Uterus (tissue), 3 donors: ENCODE measurements at regions not wholly inside any gene's neighbourhood (a gene's known extent, or its start where the extent isn't known, plus 50 kb on each side); places are given as distances from the start of the nearest gene placed in this dataset.

ENCODE experiments used
- DNase-seq, 2 donors: peaks; one replicate each; pipeline ENCODE4 v3.0.0-alpha.2; 2019 to 2020
- H3K27ac ChIP-seq, 2 donors: fragments of 200-600 bp; sonication (generic); 1 replicate in 1 of 2; 2 replicates in 1 of 2; pipeline ENCODE4 v1.5.1; 2016 to 2018
- H3K27me3 ChIP-seq, 2 donors: fragments of 200-600 bp; sonication (generic); one replicate each; pipeline ENCODE4 v1.5.1; 2018 to 2019; ENCODE audit warnings: control low read depth in 1 of 2
- H3K36me3 ChIP-seq, 2 donors: fragments of 200-600 bp; sonication (generic); one replicate each; pipeline ENCODE4 v1.5.1; 2019; ENCODE audit warnings: control low read depth in 1 of 2
- H3K4me1 ChIP-seq, 2 donors: fragments of 200-600 bp; sonication (generic); one replicate each; pipeline ENCODE4 v1.5.1; 2018 to 2019; ENCODE audit warnings: control low read depth in 1 of 2
- H3K4me3 ChIP-seq, 2 donors: fragments of 200-600 bp; sonication (generic); 1 replicate in 1 of 2; 2 replicates in 1 of 2; pipeline ENCODE4 v1.5.1; 2018 to 2019; ENCODE audit warnings: mild to moderate bottlenecking in 1 of 2
- H3K9me3 ChIP-seq, 2 donors: fragments of 200-600 bp; sonication (generic); one replicate each; pipeline ENCODE4 v1.5.1; 2019; ENCODE audit warnings: control low read depth in 1 of 2
- POLR2A ChIP-seq, 2 donors: fragments of 450-650 bp; IDR thresholded peaks; one replicate each; pipeline ENCODE4 v1.6.1; 2016; ENCODE audit warnings: antibody characterized with exemption in 2 of 2, mild to moderate bottlenecking in 1 of 2, moderate library complexity in 1 of 2
- intact Hi-C: fragments of 100-400 bp; cut with DNase I; formaldehyde crosslinking; loops from one replicate; pipeline ENCODE4 v1.15.1; 2023; ENCODE audit warnings: low total_unique reads
- TF ChIP-seq, protein P1 (sequence below), 4 experiments: fragments of 200-600 bp in 2 of 4; fragments of 450-650 bp in 2 of 4; sonication (generic) in 2 of 4; IDR thresholded peaks; one replicate each; pipeline ENCODE4 v1.5.1; 2016 to 2019; ENCODE audit warnings: antibody characterized with exemption in 4 of 4, mild to moderate bottlenecking in 2 of 4, moderate library complexity in 1 of 4
- donor health status: DM: yes; HTN: yes; CAD: no.

DNA sequence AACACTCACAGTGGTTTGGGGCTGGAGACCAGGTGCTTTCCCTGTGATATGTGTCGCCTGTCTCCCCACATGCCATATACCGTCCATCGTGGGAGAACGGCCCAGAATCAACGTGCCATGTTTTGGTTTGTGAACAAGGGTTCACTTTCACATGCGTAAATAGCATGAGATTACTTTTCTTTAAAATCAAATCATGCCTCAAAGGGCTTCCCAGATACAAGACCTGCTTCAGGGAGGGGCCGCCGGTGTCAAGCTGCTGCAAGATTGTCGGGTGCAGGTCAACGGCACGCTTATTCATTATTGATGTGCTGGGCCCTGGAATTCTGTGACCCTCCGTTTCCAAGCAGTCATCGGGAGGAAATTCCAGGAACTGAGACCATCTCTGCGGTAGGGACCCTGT lies 145.2 kb upstream of the RTL1 start:
- H3K4me1 ChIP-seq: no peaks in the 10 kb centered on the region
- intact Hi-C loops: no loop called here
- H3K27ac ChIP-seq: no peak overlapping the region
- no peaks in the 10 kb centered on the region for H3K27me3 ChIP-seq
- H3K4me3 ChIP-seq: no peak overlapping the region
- DNase-seq: no peak
- H3K36me3 ChIP-seq: no peaks in the 10 kb centered on the region
- TF ChIP-seq POLR2A (IDR thresholded peaks at IDR 0.05): no peak
- TF ChIP-seq, protein P1, sequence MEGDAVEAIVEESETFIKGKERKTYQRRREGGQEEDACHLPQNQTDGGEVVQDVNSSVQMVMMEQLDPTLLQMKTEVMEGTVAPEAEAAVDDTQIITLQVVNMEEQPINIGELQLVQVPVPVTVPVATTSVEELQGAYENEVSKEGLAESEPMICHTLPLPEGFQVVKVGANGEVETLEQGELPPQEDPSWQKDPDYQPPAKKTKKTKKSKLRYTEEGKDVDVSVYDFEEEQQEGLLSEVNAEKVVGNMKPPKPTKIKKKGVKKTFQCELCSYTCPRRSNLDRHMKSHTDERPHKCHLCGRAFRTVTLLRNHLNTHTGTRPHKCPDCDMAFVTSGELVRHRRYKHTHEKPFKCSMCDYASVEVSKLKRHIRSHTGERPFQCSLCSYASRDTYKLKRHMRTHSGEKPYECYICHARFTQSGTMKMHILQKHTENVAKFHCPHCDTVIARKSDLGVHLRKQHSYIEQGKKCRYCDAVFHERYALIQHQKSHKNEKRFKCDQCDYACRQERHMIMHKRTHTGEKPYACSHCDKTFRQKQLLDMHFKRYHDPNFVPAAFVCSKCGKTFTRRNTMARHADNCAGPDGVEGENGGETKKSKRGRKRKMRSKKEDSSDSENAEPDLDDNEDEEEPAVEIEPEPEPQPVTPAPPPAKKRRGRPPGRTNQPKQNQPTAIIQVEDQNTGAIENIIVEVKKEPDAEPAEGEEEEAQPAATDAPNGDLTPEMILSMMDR (IDR thresholded peaks at IDR 0.05): no peak
- H3K9me3 ChIP-seq: no peaks in the 10 kb centered on the region

DNA sequence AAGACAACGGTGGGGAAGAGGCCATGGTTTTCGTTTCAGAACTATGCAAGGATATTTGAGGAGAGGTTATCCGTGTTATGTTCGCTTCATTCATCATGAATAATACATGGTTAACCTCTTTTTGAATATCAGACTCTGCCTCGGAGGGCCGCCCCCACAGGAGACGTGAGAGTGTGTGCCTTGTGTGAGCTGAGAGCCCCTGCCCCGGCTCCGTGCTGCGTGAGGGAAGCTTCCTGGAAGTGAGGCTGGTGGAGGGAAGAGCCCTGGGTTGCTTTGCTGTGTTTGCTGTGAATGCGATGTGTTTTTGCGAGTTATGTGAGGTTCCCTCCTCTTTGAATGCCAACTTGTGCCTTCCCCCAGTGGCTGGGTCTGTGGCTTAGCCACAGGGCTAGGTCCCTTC lies 146.0 kb upstream of the RTL1 start:
- Histone ChIP-seq H3K36me3 (no peaks in the 10 kb centered on the region), H3K27me3 (no peaks in the 10 kb centered on the region), H3K4me1 (no peaks in the 10 kb centered on the region), H3K4me3 (no peak overlapping the region), H3K9me3 (no peaks in the 10 kb centered on the region), H3K27ac (no peak overlapping the region)
- DNase-seq: no peak
- no peak for TF ChIP-seq POLR2A (IDR thresholded peaks at IDR 0.05)
- TF ChIP-seq, protein P1 (IDR thresholded peaks at IDR 0.05): no peak
- intact Hi-C loops: no loop called here

DNA sequence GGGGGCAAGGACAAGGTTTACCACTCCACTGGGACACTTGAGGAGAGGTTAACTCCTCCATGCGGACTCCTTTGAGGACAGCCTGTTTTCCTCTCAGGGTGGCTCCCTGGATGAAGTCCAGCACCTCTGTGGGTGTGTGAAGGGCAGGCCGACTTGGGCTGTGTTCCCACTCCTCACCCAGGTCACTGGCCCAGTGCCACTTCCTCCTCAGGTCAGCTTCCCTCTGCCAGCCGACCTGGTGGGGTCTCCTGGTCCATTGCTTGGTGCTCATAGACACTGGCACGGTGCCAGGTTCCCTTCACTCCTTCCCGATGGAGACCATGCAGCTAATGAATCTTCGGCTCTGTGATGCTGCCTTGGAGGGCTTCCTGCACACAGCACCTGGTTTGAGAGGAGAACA lies 146.4 kb upstream of the RTL1 start:
- DNase-seq: peak in 1 of 2 donors; percentile 21
- Histone ChIP-seq H3K27ac (no peak overlapping the region), H3K4me3 (no peak overlapping the region), H3K36me3 (no peaks in the 10 kb centered on the region), H3K9me3 (no peaks in the 10 kb centered on the region), H3K4me1 (no peaks in the 10 kb centered on the region), H3K27me3 (no peaks in the 10 kb centered on the region)
- TF ChIP-seq POLR2A (IDR thresholded peaks at IDR 0.05): no peak
- TF ChIP-seq, protein P1 (IDR thresholded peaks at IDR 0.05): no peak
- intact Hi-C loops: no loop called here

DNA sequence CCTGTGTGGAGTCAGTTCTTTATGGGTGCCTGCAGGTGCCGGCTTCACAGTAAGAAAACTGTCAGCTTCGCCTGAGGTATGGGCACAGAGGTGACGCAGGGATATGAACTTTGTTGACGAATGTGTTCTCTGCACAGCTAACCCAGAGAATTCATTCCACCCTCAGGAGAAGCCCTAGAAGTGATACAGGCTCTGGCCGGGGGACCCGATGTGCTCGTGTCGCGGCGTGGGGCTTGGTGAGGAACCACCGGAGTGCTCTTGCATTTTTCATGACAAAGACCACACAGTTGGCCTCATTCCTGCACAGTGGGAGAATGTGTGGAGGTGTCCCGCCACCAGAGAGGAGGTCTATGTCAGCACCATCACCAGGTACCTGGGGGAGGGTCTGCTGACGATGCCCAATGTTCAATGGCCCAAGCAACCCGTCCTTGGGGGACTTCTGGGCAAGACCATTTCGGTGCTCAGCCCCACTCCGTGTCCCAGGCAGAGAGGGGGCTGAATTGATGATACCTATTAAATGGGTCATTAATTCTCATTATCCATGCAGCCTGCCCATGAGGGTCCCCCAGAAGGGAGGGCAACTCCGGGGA lies 147.5 kb upstream of the RTL1 start:
- intact Hi-C loops: no loop called here
- DNase-seq: no peak
- no peaks in the 10 kb centered on the region for H3K9me3 ChIP-seq
- H3K27me3 ChIP-seq: no peaks in the 10 kb centered on the region
- H3K4me1 ChIP-seq: no peaks in the 10 kb centered on the region
- H3K36me3 ChIP-seq: no peaks in the 10 kb centered on the region
- no peak for TF ChIP-seq POLR2A (IDR thresholded peaks at IDR 0.05)
- TF ChIP-seq, protein P1 (IDR thresholded peaks at IDR 0.05): no peak
- H3K4me3 ChIP-seq: no peak overlapping the region
- no peak overlapping the region for H3K27ac ChIP-seq

DNA sequence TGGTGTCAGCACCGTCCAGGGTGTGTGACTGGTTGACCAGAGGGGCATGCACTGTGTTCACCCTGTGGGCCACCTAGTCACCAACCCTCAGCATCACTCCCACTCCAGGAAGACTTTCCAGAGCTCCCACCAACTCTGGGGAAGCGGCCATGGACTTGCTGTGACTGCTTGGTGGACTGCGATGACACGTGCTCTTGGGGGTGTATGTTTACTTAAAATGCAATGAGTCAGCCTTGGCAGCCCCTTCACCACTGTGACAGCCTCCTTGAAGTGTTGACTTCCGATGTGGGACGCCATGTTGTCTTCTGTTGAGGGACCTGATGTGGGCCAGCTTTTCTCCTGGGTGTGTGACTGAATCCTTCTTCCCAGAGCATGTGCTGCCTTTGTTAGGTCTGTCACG lies 151.1 kb upstream of the RTL1 start:
- no peaks in the 10 kb centered on the region for H3K27me3 ChIP-seq
- no peaks in the 10 kb centered on the region for H3K9me3 ChIP-seq
- H3K4me1 ChIP-seq: no peaks in the 10 kb centered on the region
- H3K36me3 ChIP-seq: no peaks in the 10 kb centered on the region
- TF ChIP-seq, protein P1 (IDR thresholded peaks at IDR 0.05): no peak
- no peak for TF ChIP-seq POLR2A (IDR thresholded peaks at IDR 0.05)
- DNase-seq: no peak
- no peak overlapping the region for H3K27ac ChIP-seq
- no peak overlapping the region for H3K4me3 ChIP-seq
- intact Hi-C loops: no loop called here
